ENCODE measurements at regions not wholly inside any gene's neighbourhood (a gene's known extent, or its start where the extent isn't known, plus 50 kb on each side); places are given as distances from the start of the nearest gene placed in this dataset.

DNA sequence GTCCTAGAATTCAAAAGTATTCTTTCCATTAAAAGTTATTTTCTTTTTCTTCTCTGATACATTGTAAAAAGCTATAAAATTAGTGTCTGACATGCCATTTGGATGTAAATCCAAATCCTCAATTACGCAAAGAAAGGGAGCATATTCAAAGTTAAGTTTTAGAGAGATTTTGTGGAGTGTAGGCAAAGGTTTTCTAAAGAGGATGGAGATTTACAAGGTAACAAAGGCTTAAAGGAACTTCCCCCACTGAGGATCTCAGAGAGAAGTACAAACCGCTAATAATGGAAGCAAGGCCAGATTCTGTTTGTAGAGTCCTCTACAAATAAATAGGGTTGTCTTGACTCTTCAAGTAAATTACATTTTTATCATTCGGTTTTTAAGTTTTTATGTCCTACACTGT, 91.0 kb upstream of the MAPK10 start:
- Histone ChIP-seq H2AFZ (ENCODE audit: low read depth, low read length) (no peak overlapping the region), H3K4me1 (replicated peaks in 1 of 2; ENCODE audit: control insufficient read depth in 2 of 2, insufficient read depth in 2 of 2, low read length in 2 of 2) (no peaks in the 10 kb centered on the region), H3K27me3 (ENCODE audit: control insufficient read depth in 2 of 2, insufficient read depth in 2 of 2, low read length in 2 of 2) (no peaks in the 10 kb centered on the region), H3K9me3 (replicated peaks; ENCODE audit: control insufficient read depth, insufficient read depth, low read depth, low read length) (no peaks in the 10 kb centered on the region), H3K4me2 (ENCODE audit: insufficient read depth, low read length) (no peak overlapping the region), H4K20me1 (replicated peaks; ENCODE audit: control insufficient read depth, insufficient read depth, low read length) (no peaks in the 10 kb centered on the region), H3K4me3 (no peak overlapping the region), H3K27ac (ENCODE audit: extremely low read depth, low read depth, low read length) (no peak overlapping the region), H3K9me1 (ENCODE audit: control insufficient read depth, insufficient read depth, low read length) (no peaks in the 10 kb centered on the region), H3K79me2 (ENCODE audit: control insufficient read depth, insufficient read depth, low read length) (no peaks in the 10 kb centered on the region), H3K9ac (ENCODE audit: insufficient read depth in 1 of 2, low read depth in 2 of 2, low read length in 2 of 2) (no peak overlapping the region), H3K36me3 (ENCODE audit: control insufficient read depth, insufficient read depth, low read length) (no peaks in the 10 kb centered on the region)
- intact Hi-C loops (cut with micrococcal nuclease): no loop called here
- no TSS peak for BruUV-seq (replicated peaks)
- WGBS (ENCODE audit: insufficient coverage, low coverage, missing lambda C conversion rate): 2% methylated on average over 3 of the region's 3 CpGs
- ChIA-PET CTCF (ENCODE audit: low intra/inter-chr PET ratio) (no interaction called here), POLR2A (no interaction called here)
- TF ChIP-seq ZNF696 (CRISPR knock-in tag; conservative IDR thresholded peaks at IDR 0.05) (no peak), CREB1 (IDR thresholded peaks at IDR 0.05) (no peak), CREB1 (CRISPR knock-in tag; IDR thresholded peaks at IDR 0.05) (no peak), PRPF4 (IDR thresholded peaks at IDR 0.05; ENCODE audit: insufficient read depth, low read depth, low read length, poor library complexity, severe bottlenecking) (no peak), NFIC (IDR thresholded peaks at IDR 0.05) (no peak), STAG1 (CRISPR knock-in tag; IDR thresholded peaks at IDR 0.05; ENCODE audit: borderline replicate concordance) (no peak), LEF1 (IDR thresholded peaks at IDR 0.05) (no peak), RBFOX2 (IDR thresholded peaks at IDR 0.05; ENCODE audit: low read depth, low read length) (no peak), ZNF282 (CRISPR knock-in tag; IDR thresholded peaks at IDR 0.05) (no peak)
- in situ Hi-C loops (cut with MboI): no loop called here
- no peak for FAIRE-seq
- ATAC-seq: no peak
- DNase-seq (ENCODE audit: extremely low read depth in 1 of 4, low spot score in 3 of 4): no peak

Data from K562 (cell line).